Sigmoid colon (tissue), 4 donors: ENCODE measurements at regions not wholly inside any gene's neighbourhood (a gene's known extent, or its start where the extent isn't known, plus 50 kb on each side); places are given as distances from the start of the nearest gene placed in this dataset.

Source experiments
- EP300 ChIP-seq, 4 donors: sonication (generic); formaldehyde crosslinking; IDR thresholded peaks; one replicate each; pipeline ENCODE4 v1.6.1; 2017; ENCODE audit warnings: antibody characterized with exemption in 4 of 4
- POLR2A ChIP-seq, 2 donors: fragments of 450-650 bp; IDR thresholded peaks; one replicate each; pipeline ENCODE4 v1.6.1; 2016; ENCODE audit warnings: antibody characterized with exemption in 2 of 2, mild to moderate bottlenecking in 2 of 2, moderate library complexity in 2 of 2
- POLR2AphosphoS5 ChIP-seq, 4 donors: sonication (generic); formaldehyde crosslinking; IDR thresholded peaks; one replicate each; pipeline ENCODE4 v1.6.1; 2017; ENCODE audit warnings: antibody characterized with exemption in 4 of 4
- TF ChIP-seq, protein P1 (sequence below), 4 experiments: fragments of 450-650 bp in 3 of 4; fragments of 200-600 bp in 1 of 4; IDR thresholded peaks; one replicate each; pipeline ENCODE4 v1.5.1; 2016 to 2019; ENCODE audit warnings: antibody characterized with exemption in 4 of 4, mild to moderate bottlenecking in 3 of 4, moderate library complexity in 2 of 4

DNA sequence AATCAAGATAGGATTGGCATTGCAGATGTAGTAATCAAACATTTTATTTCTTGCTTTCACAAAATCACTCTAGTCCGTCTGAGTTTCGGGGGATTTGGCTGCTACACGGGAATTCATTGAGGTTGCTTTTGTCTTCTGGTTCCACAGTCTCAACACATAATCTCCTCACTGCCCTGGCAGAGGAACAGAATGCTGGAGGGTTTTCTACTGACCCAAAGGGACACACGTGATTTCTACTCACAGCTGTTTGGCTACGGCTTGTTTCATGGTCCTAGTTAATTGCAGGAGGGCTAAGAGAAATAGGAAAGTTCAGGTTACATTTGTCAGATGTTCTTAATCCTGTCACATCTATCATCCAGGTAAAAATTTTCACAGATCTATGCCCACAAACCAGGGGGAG, 1811.6 kb downstream of the ARAP2 start:
- TF ChIP-seq, protein P1, sequence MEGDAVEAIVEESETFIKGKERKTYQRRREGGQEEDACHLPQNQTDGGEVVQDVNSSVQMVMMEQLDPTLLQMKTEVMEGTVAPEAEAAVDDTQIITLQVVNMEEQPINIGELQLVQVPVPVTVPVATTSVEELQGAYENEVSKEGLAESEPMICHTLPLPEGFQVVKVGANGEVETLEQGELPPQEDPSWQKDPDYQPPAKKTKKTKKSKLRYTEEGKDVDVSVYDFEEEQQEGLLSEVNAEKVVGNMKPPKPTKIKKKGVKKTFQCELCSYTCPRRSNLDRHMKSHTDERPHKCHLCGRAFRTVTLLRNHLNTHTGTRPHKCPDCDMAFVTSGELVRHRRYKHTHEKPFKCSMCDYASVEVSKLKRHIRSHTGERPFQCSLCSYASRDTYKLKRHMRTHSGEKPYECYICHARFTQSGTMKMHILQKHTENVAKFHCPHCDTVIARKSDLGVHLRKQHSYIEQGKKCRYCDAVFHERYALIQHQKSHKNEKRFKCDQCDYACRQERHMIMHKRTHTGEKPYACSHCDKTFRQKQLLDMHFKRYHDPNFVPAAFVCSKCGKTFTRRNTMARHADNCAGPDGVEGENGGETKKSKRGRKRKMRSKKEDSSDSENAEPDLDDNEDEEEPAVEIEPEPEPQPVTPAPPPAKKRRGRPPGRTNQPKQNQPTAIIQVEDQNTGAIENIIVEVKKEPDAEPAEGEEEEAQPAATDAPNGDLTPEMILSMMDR (IDR thresholded peaks at IDR 0.05), result no peak
- TF ChIP-seq POLR2A (IDR thresholded peaks at IDR 0.05) (no peak), EP300 (IDR thresholded peaks at IDR 0.05) (no peak), POLR2AphosphoS5 (IDR thresholded peaks at IDR 0.05) (no peak)
